ENCODE measurements at regions not wholly inside any gene's neighbourhood (a gene's known extent, or its start where the extent isn't known, plus 50 kb on each side); places are given as distances from the start of the nearest gene placed in this dataset.

- in situ Hi-C loops (cut with MboI; ENCODE audit: low pct_ligation_motif_present in 1 of 4, low pct_unique_long_range_greater_than_20kb in 1 of 4, low sequenced_read_pairs in 3 of 4), result loop anchor here (5.0 to 10.0 kb wide), 3 partner anchors 79 to 139 kb away; no protein-coding TSS in a partner anchor
These were observed 52.7 kb upstream of the CD34 start for GRCh38 chr1:207963427-207964194.

DNA sequence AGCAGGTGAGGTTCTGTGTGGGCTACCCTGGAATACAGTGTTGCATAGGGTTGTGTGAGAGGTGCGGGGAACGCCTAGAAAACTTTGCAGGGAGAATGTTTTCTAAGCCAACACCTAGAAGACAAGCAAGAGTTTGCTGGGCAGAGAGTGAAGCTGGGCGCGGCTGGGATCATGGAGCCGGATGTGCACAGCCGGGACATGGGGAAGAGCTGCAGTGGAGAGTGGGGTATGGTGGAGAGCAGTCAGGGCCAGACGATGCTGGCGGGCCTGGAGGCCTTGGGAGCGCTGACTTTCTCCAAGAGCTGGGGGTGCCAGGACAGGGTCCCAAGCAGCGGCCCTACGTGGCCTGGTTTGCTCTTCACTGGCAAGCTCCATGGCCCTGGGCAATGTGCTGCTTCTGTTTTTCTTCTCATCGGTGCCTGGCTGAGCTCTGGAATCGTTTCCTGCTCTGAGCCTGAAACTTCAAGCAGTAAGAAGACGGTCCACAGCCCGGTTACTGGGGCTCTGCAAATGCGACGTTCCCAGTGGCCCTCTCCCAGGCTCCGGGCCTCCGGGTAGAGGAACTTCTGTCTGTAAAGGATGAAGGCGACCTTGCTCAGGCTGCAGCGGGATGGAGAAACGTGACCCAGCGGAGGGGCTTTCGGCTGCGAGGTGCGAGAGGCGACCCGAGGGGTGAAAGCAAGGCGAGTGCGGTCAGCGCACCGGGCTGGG, 51.9 kb upstream of the CD34 start:
- DNase-seq, result peak; percentile 67

More at GRCh38 chr1:207963427-207964194, 52.7 kb upstream of the CD34 start:
- Histone ChIP-seq H3K4me1 (peaks cover 8 to 32% (median 25%) of the 10 kb centered on the region in 4 donors), H3K27me3 (peaks cover 17% of the 10 kb centered on the region), H3K27ac (peak overlapping the region; percentile 94 to 97 (median 96)), H3K4me3 (peak overlapping the region; percentile 50 to 77 (median 52)), H3K36me3 (no peaks in the 10 kb centered on the region), H3K9me3 (no peaks in the 10 kb centered on the region)
- TF ChIP-seq EP300 (IDR thresholded peaks at IDR 0.05; ENCODE audit: low read depth), result no peak
- peak; percentile 91 to 100 (median 99) for TF ChIP-seq CTCF (IDR thresholded peaks at IDR 0.05)
- peak; percentile 94 for TF ChIP-seq POLR2A (IDR thresholded peaks at IDR 0.05)
- peak; percentile 86 to 95 (median 94) for TF ChIP-seq POLR2AphosphoS5 (IDR thresholded peaks at IDR 0.05)
- peak; percentile 93 for DNase-seq
- intact Hi-C loops (cut with DNase I; ENCODE audit: low total_unique reads), result loop anchor here (5.0 kb wide), 2 partner anchors 76 to 136 kb away; no protein-coding TSS in a partner anchor
- 4% methylated on average over 33 of the region's 59 CpGs; no CpG with 5 or more reads in 1 of the 2 donors for WGBS, 2 donors (ENCODE audit: low coverage in 1 of 2)

More for the DNA sequence above, 51.9 kb upstream of the CD34 start:
- intact Hi-C loops (cut with DNase I; ENCODE audit: low total_unique reads) (loop anchor here (5.0 kb wide), 2 partner anchors 76 to 136 kb away; no protein-coding TSS in a partner anchor), in situ Hi-C loops (cut with MboI; ENCODE audit: low pct_ligation_motif_present in 1 of 4, low pct_unique_long_range_greater_than_20kb in 1 of 4, low sequenced_read_pairs in 3 of 4) (loop anchor here (5.0 to 10.0 kb wide), 3 partner anchors 78 to 138 kb away; no protein-coding TSS in a partner anchor)
- Histone ChIP-seq H3K27ac (peak overlapping the region; percentile 94 to 97 (median 96)), H3K36me3 (no peaks in the 10 kb centered on the region), H3K27me3 (peaks cover 19% of the 10 kb centered on the region), H3K4me3 (peak overlapping the region; percentile 50 to 77 (median 52)), H3K4me1 (peaks cover 8 to 33% (median 26%) of the 10 kb centered on the region in 4 donors), H3K9me3 (no peaks in the 10 kb centered on the region)
- WGBS, 2 donors (ENCODE audit: low coverage in 1 of 2), result 19% methylated on average over 32 of the region's 32 CpGs; no CpG with 5 or more reads in 1 of the 2 donors
- TF ChIP-seq POLR2AphosphoS5 (IDR thresholded peaks at IDR 0.05), result peak in 2 of 3 donors; percentile 8 to 39
- no peak for TF ChIP-seq POLR2A (IDR thresholded peaks at IDR 0.05)
